HuH-7.5 (cell line): ENCODE measurements at regions not wholly inside any gene's neighbourhood (a gene's known extent, or its start where the extent isn't known, plus 50 kb on each side); places are given as distances from the start of the nearest gene placed in this dataset.

Source experiments
- DNase-seq: peaks from one replicate; pipeline ENCODE4 v3.0.0; 2011; ENCODE audit warnings: low spot score

GRCh38 chr1:184279911-184280458, 106.8 kb upstream of the C1orf21 start:
- no peak for DNase-seq

GRCh38 chr1:184283999-184284398, 102.8 kb upstream of the C1orf21 start:
- no peak for DNase-seq

GRCh38 chr1:184284900-184285299, 101.9 kb upstream of the C1orf21 start:
- no peak for DNase-seq

- DNase-seq: no peak
Measured at GRCh38 chr1:184285401-184286087, 101.3 kb upstream of the C1orf21 start.

- DNase-seq: no peak
Measured at GRCh38 chr1:184287001-184287400, 99.8 kb upstream of the C1orf21 start.

- DNase-seq: no peak
Measured at GRCh38 chr1:184289825-184290550, 96.8 kb upstream of the C1orf21 start.

- DNase-seq: no peak
Measured at GRCh38 chr1:184291701-184292100, 95.1 kb upstream of the C1orf21 start.

- no peak for DNase-seq
Measured at GRCh38 chr1:184292101-184292500, 94.7 kb upstream of the C1orf21 start.

- DNase-seq: no peak
Measured at GRCh38 chr1:184294101-184294500, 92.7 kb upstream of the C1orf21 start.

GRCh38 chr1:184296466-184297243, 90.2 kb upstream of the C1orf21 start:
- DNase-seq: no peak

- no peak for DNase-seq
Measured at GRCh38 chr1:184297244-184297750, 89.5 kb upstream of the C1orf21 start.

- no peak for DNase-seq
Measured at GRCh38 chr1:184298440-184299405, 88.1 kb upstream of the C1orf21 start.

- no peak for DNase-seq
Measured at GRCh38 chr1:184299406-184299790, 87.4 kb upstream of the C1orf21 start.

GRCh38 chr1:184299796-184300195, 87.0 kb upstream of the C1orf21 start:
- no peak for DNase-seq

GRCh38 chr1:184300446-184300845, 86.4 kb upstream of the C1orf21 start:
- no peak for DNase-seq

GRCh38 chr1:184301227-184301626, 85.6 kb upstream of the C1orf21 start:
- no peak for DNase-seq

GRCh38 chr1:184302346-184302745, 84.5 kb upstream of the C1orf21 start:
- DNase-seq: no peak

- DNase-seq: no peak
Measured at GRCh38 chr1:184310157-184310819, 76.5 kb upstream of the C1orf21 start.

GRCh38 chr1:184311580-184311979, 75.2 kb upstream of the C1orf21 start:
- DNase-seq: no peak

- no peak for DNase-seq
Measured at GRCh38 chr1:184315254-184315653, 71.6 kb upstream of the C1orf21 start.

- no peak for DNase-seq
Measured at GRCh38 chr1:184319879-184320278, 67.0 kb upstream of the C1orf21 start.
